NOMO-1 treated with dmso at 0.1 percent for 144 hours (cell line): ENCODE measurements at regions not wholly inside any gene's neighbourhood (a gene's known extent, or its start where the extent isn't known, plus 50 kb on each side); places are given as distances from the start of the nearest gene placed in this dataset.

ENCODE experiments used
- DNase-seq: peaks from one replicate; lab custom pipeline; 2025; ENCODE audit not compliant: unreplicated experiment; lab: John Stamatoyannopoulos, UW

DNA sequence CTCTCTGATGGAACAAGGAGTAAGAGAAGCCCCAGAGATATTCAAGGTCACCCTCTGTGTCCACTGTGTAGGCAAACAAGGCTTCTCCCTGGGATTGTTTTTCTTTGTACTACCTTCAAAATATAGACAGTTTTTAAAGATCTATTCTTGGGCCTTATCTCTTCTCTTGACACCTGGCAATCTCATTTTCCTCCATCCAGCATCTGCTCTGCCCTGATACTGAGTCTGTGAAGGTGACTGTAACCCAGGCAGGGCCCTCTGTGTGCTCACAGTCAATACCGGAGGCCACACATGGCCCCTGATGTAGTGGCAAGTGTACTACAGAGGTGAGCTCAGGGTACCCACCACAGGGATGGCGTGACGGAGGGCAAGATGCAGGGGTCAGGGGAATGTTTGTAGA is 221.1 kb downstream of the SNX10 start:
- no peak for DNase-seq

DNA sequence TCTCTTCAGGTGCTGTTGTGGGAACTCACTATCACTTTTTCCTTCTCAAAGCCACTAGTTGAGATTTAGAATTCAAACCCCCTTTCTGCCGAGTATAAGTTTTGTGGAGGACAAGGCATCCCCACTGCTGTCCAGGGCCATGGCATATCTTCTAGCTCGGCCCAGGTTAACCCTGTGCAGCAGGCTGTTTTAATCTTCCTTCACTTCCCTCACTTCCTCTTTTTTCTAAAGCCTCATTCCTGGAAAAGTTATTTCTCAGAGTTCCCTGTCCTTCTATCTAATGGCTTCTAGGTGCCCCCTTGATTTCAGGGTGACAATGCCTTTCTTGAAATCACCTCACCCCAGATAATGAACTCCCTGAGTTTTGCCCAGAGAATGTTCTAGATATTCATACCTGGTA is 222.3 kb downstream of the SNX10 start:
- DNase-seq = no peak

DNA sequence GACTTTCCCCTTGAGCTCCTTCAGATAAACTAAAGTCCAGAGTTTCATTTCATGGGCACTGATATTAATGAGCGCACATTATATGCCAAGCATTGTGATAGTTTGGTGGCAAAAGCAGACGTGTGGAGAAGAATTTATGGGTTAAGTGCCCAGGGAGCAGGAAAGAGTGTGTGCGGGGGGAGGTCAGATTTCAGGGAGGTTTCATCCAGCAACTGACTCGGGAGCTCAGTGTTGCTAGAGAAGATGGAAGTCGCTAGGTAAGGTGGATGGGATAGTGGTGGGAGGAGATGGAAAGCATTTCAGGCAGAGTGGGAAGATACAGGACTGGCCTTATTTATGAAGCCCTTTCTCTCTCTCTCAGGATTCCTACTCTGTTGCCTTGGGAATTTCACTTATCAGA is 223.0 kb downstream of the SNX10 start:
- DNase-seq = no peak

DNA sequence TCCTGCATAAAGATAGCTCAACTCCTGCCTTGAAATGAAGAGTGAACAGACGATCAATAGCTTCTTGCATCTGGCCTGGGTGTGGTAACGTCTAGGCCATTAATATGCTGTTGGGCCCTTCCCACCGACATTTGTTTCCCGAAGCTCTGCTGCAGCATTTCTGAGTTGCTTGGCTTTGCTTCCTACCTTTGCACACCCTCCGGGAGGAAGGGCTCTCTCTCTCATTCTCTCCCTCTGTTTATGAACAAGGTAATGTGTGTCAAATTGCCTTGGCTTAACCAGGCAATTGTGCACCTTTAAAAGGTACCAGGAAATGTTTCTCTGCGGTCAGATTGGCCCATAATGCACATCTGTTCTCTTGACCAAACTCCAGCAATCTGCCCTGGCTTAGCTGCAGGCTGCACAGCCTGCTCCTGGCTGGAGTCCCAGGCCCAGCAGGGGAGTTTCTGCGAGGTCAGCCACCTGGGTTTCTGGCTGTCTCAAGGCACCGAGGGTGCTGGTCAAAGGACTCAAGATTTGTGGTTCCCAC is 223.7 kb downstream of the SNX10 start:
- DNase-seq = no peak

DNA sequence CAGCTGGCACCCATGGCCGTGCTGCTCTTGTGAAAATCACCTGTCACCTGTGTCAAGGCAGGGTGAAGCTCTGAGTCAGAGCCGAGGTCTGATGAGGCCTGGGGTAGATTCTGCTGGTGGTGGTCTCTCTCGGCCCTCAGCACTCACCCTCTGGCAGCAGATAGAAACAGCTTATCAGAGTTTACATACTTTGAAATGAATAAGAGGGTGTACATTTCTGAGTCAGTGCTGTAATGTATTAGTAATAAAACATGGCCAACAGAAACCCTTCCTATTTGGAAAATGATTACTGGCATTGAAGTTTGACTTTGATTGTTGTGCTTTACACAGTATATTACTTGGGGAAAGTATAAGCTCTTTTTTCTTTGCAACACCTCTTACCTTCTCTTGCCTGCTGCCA is 228.8 kb downstream of the SNX10 start:
- DNase-seq = no peak

DNA sequence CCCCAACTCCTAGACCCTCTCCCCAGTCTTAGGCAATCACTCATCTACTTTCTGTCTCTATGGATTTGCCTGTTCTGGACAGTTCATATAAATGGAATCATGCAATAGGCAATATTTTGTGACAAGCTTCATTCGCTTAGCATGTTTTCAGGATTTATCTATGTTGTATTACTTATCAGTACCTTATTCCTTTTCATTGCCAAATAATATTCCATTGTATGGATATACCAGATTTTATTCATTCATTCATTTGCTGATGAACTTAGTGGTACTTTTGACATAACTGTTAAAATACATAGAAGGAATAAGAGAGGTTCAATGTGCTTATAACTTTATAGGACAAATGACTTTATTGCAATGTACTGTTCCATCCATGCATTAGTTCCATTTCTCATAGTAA is 231.0 kb downstream of the SNX10 start:
- no peak for DNase-seq

DNA sequence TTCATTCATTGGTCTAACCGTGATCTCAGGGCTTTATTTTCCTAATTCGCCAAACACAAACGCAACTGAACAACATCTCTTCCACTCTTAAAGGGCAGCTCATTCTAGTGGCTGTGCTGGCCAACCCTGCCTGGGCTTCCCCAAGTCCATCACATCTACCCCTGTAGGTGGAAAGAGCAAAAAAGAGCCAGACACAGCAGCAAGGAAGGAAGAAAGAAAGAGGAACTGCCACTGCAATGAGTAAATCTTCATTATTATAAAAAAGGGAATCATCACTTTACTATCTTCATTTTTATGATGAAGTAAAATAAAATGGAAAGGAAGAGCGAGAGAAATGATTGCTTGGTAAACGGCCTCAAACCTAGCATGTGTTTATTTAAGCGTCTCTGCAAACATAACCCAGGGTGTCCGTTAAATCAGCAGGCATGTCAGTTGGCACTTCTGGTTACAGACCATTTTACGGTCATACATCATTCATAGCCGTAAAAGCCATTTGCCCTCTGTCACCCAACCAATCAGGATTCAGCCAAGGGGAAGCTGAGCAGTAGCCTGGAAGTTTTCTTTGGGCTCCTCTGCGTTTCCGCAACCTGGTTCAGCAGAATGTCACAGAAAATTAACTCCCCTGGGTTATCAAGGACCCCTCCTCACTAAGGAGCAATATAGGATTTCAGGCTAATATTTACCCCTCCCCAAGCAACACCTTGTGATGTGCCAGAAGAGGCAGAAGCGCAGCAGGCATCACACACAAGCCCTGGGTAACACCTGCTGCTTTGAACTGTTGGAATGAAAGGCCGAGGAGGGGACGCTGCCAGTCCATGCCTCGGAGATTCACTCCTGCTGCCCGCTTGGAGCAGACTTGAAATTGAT is 234.0 kb downstream of the SNX10 start:
- DNase-seq = peak; percentile 49

DNA sequence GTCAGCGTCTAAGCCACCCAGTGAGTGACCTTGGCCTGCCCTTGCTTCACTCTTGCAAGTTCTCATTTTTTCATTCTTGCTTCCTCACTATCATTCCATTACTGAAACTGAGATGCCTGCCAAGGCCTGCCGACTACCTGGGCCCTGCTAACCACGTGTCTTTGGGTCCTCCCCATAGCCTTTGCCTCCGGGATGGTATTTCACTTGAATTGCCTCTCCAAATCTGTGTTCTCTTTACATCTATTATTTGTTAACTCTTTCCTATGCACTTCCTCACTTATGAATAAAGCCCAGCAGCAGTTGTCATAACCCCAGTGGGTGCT is 234.6 kb downstream of the SNX10 start:
- no peak for DNase-seq

DNA sequence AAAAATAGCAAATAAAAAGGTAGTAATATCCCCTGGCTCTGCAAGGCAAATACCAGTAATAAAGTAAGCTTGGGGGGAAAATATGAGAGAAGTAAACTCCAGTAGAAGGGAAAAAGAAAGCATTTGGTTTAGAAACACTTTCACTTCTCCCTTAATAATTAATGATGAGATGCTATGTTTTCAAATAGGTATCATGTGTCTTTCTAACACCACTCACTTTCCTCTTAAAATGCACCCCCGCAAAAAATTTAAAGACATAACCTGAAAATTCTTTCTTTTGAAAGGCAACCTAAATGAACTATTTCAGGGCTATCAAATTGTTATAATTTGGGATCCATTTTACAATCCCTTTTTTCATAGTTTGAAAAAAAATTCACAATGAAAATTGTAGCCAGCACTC is 240.3 kb downstream of the SNX10 start:
- DNase-seq = no peak

DNA sequence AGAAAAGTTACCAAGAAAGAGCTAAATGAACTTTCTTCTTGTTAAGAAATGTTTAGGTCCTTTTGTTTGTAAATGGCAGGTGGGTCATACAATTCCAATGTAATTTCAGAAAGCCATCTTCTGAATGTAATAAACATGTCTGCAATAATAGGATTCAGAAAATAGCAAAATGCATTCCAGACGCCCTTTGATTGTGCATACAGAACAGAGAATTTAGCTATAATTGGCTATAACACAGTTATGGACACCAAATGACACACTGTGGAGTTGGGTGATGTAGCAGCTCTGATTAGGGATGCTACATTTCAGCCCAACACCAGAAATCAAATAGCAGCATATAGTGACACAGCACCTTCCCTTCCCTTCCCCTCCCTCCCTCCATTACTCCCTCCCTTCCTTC is 240.8 kb downstream of the SNX10 start:
- no peak for DNase-seq

DNA sequence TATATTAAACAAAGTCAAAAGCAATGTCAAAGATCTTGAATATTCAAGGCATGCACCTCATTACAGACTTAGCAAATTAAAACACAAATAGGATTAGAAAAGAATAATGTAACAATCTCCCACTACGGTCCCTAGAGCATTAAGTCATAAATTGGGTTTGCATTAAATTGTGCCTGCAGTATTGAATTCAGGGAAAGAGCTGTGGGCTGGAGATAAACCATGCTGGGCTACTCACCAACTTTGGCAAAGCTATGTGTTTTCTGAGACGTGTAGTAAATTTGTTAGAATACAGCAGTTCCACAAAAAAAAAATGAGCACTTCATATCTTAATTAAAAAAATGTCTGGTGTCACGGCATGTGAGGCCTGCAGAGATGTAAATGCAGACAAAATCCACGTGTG is 241.6 kb downstream of the SNX10 start:
- DNase-seq = no peak

DNA sequence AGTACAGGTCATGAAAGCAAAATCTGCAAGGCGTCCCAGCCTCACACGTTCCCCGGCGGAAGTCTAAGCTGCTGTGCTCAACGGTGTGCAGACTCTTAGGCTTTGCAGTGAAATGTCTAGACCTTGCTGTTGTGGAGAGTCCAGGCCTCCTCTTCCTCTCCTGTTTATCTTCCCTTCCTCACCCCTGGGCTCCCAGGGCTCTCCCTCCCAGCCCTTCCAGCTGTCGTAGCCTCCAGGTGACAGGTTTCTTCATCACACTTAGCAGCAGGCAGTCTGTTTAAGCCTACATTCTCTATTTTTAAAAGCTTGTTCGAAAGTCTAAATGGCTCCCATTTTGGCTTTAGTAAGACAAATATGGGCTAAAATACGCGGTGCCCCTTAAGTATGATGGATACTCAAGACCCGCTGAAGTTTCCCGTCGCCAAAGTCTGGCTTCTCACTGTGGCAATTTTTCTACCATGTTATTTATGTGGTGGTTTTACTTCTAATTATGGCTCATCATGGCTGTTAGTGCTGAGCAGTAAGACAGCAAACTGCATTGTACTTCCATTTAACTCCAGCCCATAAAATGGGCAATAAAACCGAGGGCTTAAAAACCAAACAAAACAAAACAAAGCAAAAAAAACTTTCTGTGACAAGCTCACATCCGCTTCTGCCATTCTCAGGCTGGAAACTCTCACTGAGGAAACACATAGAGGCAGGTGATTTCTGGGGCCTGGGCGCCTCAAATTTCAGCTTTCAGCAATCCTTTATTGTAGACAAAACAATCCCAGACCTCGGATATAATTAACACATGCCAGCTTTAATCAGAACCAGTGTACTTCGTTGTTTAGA is 243.2 kb downstream of the SNX10 start:
- DNase-seq = no peak

DNA sequence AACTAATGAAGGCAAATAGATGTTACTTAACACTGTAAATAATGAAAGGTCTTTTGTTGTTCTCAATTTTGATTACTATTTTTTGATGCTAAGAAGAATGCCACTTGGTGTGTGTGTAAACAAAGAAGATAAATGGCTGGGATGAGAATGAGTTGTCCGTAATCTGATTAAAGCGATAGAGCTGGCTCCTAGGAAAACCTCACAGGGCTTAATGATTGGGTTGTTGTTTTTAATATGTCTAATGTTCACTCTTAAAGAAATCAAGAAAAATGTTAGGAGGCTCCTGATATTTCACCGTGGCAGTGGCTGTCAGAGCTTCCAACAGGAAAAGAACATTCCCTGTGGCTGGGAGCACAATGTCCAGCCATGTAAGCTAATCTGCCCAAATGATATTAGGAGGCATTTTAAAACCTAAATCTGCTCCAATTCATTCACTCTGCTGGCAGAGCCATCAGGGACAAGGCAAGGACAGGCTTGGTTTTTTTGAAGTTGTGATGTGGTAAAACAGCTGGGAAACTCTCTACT is 243.9 kb downstream of the SNX10 start:
- no peak for DNase-seq

DNA sequence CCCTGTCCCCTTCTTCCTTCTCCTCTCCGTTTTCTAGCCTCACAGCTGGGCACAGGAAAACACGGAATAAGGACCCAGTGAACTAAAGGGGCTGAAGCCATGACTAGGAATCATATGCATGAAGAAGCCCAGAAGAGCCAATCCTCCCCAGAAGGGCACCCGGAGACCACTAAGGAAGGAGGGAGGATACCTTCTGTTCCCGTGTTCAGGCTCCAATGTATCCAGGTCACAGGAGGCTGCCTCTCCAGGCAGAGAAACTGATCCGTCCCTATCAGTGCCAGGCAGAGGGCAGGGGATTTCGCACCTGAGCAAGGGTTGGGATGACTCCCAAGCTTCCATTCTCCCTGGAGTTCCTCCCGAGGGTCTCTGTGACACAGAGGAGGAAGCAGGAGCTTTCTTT is 246.6 kb downstream of the SNX10 start:
- no peak for DNase-seq

DNA sequence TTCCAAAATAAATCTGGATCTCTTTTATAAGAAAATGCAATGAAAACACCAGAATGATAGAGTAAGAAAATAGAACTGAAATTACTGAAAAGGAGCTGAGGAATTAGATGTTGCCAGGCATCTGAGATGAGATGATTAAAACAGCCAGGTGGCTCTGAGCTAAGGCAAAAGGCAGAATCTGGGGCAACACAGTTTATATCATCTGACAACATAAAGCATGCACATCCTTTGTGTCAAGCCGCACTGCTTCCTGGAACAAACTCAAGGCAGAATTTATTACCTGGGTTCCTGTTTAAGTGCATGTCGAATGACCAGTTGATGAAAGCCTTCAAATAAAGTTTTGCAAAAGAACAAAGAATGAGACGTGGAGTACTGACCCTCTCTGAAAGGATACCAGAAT is 247.0 kb downstream of the SNX10 start:
- no peak for DNase-seq

DNA sequence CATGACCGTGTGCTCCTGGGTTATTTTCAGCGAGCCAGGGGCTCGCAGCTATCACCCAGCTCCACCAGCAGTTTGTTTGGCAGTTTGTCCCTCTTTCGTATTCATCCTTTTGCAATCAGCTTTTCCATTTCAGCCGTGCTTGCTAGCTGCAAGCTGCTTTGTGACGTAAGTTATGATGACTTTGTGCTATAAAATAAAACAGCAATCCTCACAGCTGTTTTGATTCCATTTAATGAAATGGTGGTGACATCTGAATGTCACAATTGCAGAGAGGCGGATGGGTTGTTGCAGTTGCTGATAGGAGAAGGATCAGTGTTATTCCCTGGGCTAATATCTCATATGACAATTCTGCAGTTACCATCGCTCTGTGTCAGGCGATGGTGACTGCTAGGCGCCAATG is 251.7 kb downstream of the SNX10 start:
- DNase-seq = peak; percentile 56

DNA sequence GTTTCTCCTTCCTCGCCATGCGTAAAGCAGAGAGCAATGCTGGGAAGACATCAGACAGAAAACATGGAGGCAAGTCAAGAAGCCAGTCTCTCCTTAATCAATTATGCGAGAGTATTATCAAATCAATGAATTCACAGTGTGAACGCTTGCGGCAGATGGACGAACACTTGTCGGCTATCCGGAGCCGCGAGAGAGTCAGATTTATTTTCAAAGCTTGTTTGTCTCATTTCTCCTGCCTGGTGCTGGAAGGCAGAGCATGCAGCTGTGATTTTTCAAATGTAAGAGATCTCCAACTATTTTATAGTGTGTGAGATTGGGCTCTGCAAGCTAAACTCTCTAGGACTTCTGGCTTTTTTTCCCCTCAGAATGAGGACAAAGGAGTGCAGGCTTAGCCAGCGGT is 252.3 kb downstream of the SNX10 start:
- DNase-seq = no peak

DNA sequence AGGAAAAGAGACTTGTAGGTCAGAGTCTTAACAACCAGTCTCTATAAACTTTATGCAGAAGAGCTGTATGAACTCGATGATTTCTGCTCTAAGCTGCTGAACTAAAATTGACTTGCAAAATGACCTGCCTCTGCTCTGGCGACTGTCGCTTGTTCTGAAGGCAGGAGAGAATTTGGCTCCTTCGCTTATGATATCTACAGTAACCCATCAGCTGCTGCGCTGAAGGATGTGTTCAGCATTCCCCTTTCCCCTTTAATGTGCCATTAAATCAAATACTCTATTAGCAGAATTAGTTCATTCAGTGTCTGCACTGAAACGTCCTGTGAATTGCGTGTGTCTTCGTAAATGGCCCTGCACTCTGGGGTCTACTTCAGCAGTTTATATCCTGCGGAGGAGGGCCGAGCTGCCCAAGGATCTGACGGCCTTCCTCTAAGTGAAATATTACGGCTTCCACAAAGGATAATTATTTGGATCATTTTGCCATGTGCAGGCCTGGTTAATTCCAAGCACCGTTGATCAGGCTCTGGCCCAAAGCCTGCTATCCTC is 254.9 kb downstream of the SNX10 start:
- no peak for DNase-seq

DNA sequence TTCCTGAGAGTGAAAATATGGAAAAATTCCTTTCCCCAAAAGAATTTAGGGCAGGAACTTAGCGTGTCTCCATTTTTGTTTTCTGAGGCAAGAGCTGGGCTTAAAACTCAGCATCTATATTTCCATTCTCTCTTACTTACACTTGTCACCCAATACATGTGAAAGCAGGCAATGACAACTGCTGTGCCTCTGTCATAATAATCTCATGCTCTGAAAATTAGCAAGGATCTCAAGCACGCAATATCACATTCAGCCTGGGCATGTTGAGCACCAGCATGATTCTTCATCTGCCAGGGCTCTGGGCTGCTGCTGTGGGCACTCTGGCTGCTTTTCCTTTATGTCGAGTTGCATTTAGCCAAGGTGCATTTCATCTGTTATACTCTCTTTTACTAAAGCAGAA is 255.5 kb downstream of the SNX10 start:
- no peak for DNase-seq

DNA sequence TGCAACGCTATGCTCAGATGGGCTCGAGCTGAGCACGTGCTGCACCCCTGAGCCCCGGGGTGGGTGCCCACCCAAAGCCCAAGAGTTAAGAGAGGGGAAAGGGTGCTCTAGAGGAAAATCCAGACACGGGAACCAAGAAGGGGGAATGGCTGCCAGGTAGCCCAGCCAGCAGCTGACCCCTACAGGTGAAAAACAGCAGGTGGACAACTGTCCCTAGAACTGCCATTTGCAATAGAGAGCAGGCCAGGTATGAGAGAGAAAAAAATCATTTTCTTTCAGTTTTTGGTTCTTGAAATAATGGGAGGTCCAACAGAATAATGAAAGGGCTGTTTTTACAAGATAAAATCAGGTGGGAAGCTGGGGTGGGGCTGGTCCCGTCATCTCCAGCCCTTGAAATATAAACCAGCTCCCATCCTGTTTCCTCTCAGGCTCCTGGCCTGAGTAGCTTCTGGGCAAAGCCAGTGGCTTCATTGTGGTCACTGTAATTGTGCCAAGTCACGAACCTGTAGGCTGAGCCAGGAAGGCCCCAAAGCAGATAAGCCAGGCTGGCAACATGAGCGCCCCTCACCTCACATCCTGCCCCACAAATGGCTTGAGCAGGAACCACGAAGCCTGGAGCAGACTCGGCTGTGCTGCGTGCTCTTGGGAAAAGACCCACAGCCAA is 257.8 kb downstream of the SNX10 start:
- DNase-seq = no peak

DNA sequence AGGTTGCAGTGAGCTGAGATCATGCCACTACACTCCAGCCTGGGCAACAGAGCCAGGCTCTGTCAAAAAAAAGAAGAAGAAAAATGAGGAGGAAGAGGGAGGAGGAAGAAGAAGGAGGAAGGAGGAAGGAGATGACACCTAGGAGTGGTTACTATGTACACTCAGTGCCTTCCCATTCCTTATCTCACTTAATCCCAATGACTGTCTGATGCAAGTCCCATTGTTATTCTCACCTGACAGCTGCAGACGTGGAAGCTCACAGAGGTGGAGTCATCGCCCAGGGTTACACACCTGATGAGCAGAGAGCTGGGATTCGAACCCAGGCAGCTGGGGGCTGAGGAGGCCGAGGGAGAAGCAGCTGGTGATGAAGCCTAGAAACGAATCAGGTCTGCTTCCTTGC is 258.8 kb downstream of the SNX10 start:
- DNase-seq = no peak
